ENCODE measurements at regions not wholly inside any gene's neighbourhood (a gene's known extent, or its start where the extent isn't known, plus 50 kb on each side); places are given as distances from the start of the nearest gene placed in this dataset.

DNA sequence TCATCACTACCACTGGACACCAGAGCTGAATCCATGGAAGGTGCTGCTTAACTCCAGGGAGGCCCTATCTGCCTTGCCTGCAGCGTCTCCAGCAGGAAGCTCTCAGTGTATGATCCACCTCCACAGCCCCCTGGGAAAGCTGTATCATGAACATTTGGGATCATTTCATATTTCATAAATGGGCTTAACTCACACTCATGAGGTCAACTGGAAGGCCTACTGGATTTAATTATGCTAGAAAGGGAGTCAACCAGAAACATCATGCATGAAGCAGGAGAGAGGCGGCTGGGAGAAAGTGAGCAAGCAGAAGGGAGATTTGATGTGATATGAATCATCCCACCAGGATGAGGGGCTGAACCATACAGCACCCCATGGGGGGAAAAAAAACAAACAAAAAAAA is 537.7 kb downstream of the TNS1 start:
- ATAC-seq (no peak), DNase-seq (ENCODE audit: low spot score) (no peak)
- Mint-ChIP-seq H3K9me3 (no peaks in the 10 kb centered on the region), H3K36me3 (ENCODE audit: low read depth) (no peaks in the 10 kb centered on the region), H3K4me1 (no peaks in the 10 kb centered on the region), H3K4me3 (no peak overlapping the region), H3K27me3 (ENCODE audit: insufficient read depth, low read depth, poor library complexity) (peaks cover 2% of the 10 kb centered on the region), H3K27ac (no peak overlapping the region)
- TF ChIP-seq EZH2 (IDR thresholded peaks at IDR 0.05; ENCODE audit: low read depth, unreplicated experiment), result no peak
- no peak for TF ChIP-seq CREB1 (CRISPR knock-in tag; IDR thresholded peaks at IDR 0.05; ENCODE audit: low read depth)
- H3K4me2 ChIP-seq, result no peak overlapping the region
- H3K4me1 ChIP-seq (ENCODE audit: insufficient read depth), result no peaks in the 10 kb centered on the region
- H3K79me2 ChIP-seq (replicated peaks; ENCODE audit: insufficient read depth), result no peaks in the 10 kb centered on the region
- no peaks in the 10 kb centered on the region for H3F3A ChIP-seq (replicated peaks; ENCODE audit: low read depth)
- no peak overlapping the region for H2AFZ ChIP-seq
- peaks cover 16% of the 10 kb centered on the region; the same call in 1 of the 2 replicates for H3K9me2 ChIP-seq (ENCODE audit: insufficient read depth)
- H4K20me1 ChIP-seq (replicated peaks; ENCODE audit: insufficient read depth), result no peaks in the 10 kb centered on the region
- H3K27ac ChIP-seq (ENCODE audit: low read depth), result no peak overlapping the region
- no peaks in the 10 kb centered on the region for H3K36me3 ChIP-seq (ENCODE audit: insufficient read depth)
- H3K4me3 ChIP-seq, result no peak overlapping the region
- no peaks in the 10 kb centered on the region for H3K27me3 ChIP-seq (ENCODE audit: insufficient read depth)

DNA sequence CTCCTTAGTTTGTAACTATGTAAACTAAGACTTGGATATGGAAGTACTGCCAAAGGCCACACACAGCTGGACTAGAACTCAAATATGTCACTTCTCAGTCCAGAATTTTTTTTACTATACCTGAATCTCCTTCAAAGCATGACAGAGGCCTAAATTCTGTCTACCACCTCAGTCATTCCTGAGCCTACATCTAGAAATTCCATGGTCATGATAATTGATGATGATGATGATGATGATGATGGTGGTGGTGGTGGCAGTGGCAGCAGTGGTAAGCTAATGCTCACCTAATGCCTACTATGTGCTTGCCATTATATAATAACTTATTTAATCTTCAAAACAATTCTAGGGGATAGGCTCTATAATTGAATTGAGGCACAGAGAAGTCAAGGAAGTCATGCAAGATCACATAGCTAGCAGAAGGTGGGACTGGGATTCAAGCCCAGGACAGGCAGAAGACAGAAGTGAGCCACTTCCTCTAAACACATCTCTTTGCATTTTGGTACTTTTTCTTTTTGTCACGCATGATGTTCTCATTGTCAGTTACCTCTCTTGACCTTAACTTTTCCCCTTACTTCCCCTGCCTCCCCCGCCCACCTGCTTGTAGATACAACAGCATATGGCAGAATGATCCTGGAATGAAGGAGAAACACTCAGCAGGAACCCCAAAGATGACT is 539.3 kb downstream of the TNS1 start:
- Histone ChIP-seq H3K4me3 (no peak overlapping the region), H3K9me2 (ENCODE audit: insufficient read depth) (peaks cover 16% of the 10 kb centered on the region; the same call in 1 of the 2 replicates), H4K20me1 (replicated peaks; ENCODE audit: insufficient read depth) (no peaks in the 10 kb centered on the region), H3K27ac (ENCODE audit: low read depth) (no peak overlapping the region), H3K4me1 (ENCODE audit: insufficient read depth) (no peaks in the 10 kb centered on the region), H2AFZ (no peak overlapping the region), H3K79me2 (replicated peaks; ENCODE audit: insufficient read depth) (no peaks in the 10 kb centered on the region), H3F3A (replicated peaks; ENCODE audit: low read depth) (no peaks in the 10 kb centered on the region), H3K36me3 (ENCODE audit: insufficient read depth) (no peaks in the 10 kb centered on the region), H3K27me3 (ENCODE audit: insufficient read depth) (no peaks in the 10 kb centered on the region), H3K4me2 (no peak overlapping the region)
- TF ChIP-seq, protein P1, sequence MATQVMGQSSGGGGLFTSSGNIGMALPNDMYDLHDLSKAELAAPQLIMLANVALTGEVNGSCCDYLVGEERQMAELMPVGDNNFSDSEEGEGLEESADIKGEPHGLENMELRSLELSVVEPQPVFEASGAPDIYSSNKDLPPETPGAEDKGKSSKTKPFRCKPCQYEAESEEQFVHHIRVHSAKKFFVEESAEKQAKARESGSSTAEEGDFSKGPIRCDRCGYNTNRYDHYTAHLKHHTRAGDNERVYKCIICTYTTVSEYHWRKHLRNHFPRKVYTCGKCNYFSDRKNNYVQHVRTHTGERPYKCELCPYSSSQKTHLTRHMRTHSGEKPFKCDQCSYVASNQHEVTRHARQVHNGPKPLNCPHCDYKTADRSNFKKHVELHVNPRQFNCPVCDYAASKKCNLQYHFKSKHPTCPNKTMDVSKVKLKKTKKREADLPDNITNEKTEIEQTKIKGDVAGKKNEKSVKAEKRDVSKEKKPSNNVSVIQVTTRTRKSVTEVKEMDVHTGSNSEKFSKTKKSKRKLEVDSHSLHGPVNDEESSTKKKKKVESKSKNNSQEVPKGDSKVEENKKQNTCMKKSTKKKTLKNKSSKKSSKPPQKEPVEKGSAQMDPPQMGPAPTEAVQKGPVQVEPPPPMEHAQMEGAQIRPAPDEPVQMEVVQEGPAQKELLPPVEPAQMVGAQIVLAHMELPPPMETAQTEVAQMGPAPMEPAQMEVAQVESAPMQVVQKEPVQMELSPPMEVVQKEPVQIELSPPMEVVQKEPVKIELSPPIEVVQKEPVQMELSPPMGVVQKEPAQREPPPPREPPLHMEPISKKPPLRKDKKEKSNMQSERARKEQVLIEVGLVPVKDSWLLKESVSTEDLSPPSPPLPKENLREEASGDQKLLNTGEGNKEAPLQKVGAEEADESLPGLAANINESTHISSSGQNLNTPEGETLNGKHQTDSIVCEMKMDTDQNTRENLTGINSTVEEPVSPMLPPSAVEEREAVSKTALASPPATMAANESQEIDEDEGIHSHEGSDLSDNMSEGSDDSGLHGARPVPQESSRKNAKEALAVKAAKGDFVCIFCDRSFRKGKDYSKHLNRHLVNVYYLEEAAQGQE (IDR thresholded peaks at IDR 0.05; ENCODE audit: unreplicated experiment), result no peak
- TF ChIP-seq ZNF114 (CRISPR knock-in tag; IDR thresholded peaks at IDR 0.05), result no peak
- no peak for TF ChIP-seq JUNB (IDR thresholded peaks at IDR 0.05; ENCODE audit: unreplicated experiment)
- TF ChIP-seq, protein P2, sequence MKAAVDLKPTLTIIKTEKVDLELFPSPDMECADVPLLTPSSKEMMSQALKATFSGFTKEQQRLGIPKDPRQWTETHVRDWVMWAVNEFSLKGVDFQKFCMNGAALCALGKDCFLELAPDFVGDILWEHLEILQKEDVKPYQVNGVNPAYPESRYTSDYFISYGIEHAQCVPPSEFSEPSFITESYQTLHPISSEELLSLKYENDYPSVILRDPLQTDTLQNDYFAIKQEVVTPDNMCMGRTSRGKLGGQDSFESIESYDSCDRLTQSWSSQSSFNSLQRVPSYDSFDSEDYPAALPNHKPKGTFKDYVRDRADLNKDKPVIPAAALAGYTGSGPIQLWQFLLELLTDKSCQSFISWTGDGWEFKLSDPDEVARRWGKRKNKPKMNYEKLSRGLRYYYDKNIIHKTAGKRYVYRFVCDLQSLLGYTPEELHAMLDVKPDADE (IDR thresholded peaks at IDR 0.05), result no peak
- no peak for TF ChIP-seq POLR2AphosphoS5 (IDR thresholded peaks at IDR 0.05; ENCODE audit: low read depth)
- TF ChIP-seq ZNF331 (CRISPR knock-in tag; IDR thresholded peaks at IDR 0.05; ENCODE audit: low read depth), result no peak
- no peaks in the 10 kb centered on the region for H3K4me1 Mint-ChIP-seq
- no peak for ATAC-seq
- DNase-seq (ENCODE audit: low spot score), result no peak
- no peak overlapping the region for H3K4me3 Mint-ChIP-seq
- no peaks in the 10 kb centered on the region for H3K36me3 Mint-ChIP-seq (ENCODE audit: low read depth)
- peaks cover 2% of the 10 kb centered on the region for H3K27me3 Mint-ChIP-seq (ENCODE audit: insufficient read depth, low read depth, poor library complexity)
- H3K9me3 Mint-ChIP-seq, result no peaks in the 10 kb centered on the region
- H3K27ac Mint-ChIP-seq, result no peak overlapping the region
